RWPE1 (cell line): ENCODE measurements at regions not wholly inside any gene's neighbourhood (a gene's known extent, or its start where the extent isn't known, plus 50 kb on each side); places are given as distances from the start of the nearest gene placed in this dataset.

ENCODE experiments used
- CTCF ChIA-PET: fragments of 350-600 bp; sonication (Branson Sonifier 250); formaldehyde crosslinking; extraction: SDS; loops from one replicate; lab custom pipeline; 2021; lab: Yijun Ruan, JAX
- POLR2A ChIA-PET: fragments of 400-600 bp; formaldehyde crosslinking; extraction: SDS; loops from one replicate; lab custom pipeline; 2020; ENCODE audit warnings: antibody characterized with exemption; ENCODE audit not compliant: low non-redundant PET; lab: Yijun Ruan, JAX
- DNase-seq: peaks from one replicate; pipeline ENCODE4 v3.0.0; 2012; ENCODE audit warnings: low spot score
- H3K27ac ChIP-seq: fragments of 450-650 bp; 2 replicates; pipeline ENCODE4 v1.5.1; 2017
- CTCF ChIP-seq: fragments of 450-650 bp; conservative IDR thresholded peaks from 2 replicates; pipeline ENCODE4 v1.5.1; 2017; ENCODE audit warnings: low read depth, mild to moderate bottlenecking

GRCh38 chr18:34592961-34593382, 117.1 kb upstream of the DTNA start:
- no peak for DNase-seq
- CTCF ChIA-PET: interaction anchor here (0.6 kb wide), 1 partner anchor 15 kb away, joined by 3 read pairs; no protein-coding TSS in a partner anchor
- H3K27ac ChIP-seq: no peak overlapping the region
- POLR2A ChIA-PET: no interaction called here
- TF ChIP-seq CTCF: no peak

GRCh38 chr18:34594266-34594665, 115.8 kb upstream of the DTNA start:
- DNase-seq: no peak
- TF ChIP-seq CTCF: no peak
- no peak overlapping the region for H3K27ac ChIP-seq
- ChIA-PET POLR2A (no interaction called here), CTCF (no interaction called here)

GRCh38 chr18:34595690-34596089, 114.4 kb upstream of the DTNA start:
- POLR2A ChIA-PET: no interaction called here
- no peak overlapping the region for H3K27ac ChIP-seq
- CTCF ChIA-PET: no interaction called here
- DNase-seq: no peak
- TF ChIP-seq CTCF: no peak

GRCh38 chr18:34598120-34598635, 111.9 kb upstream of the DTNA start:
- CTCF ChIA-PET: no interaction called here
- POLR2A ChIA-PET: no interaction called here
- DNase-seq: no peak
- TF ChIP-seq CTCF: no peak
- no peak overlapping the region for H3K27ac ChIP-seq

- POLR2A ChIA-PET: no interaction called here
- DNase-seq: no peak
- CTCF ChIA-PET: interaction anchor here (0.6 kb wide), 1 partner anchor 443 kb away, joined by 4 read pairs; no protein-coding TSS in a partner anchor
- H3K27ac ChIP-seq: no peak overlapping the region
- TF ChIP-seq CTCF: no peak
These were observed 109.9 kb upstream of the DTNA start for GRCh38 chr18:34600158-34600557.

GRCh38 chr18:34600874-34601656, 109.0 kb upstream of the DTNA start:
- no peak for TF ChIP-seq CTCF
- DNase-seq: no peak
- ChIA-PET POLR2A (no interaction called here), CTCF (no interaction called here)
- no peak overlapping the region for H3K27ac ChIP-seq
